ENCODE measurements at regions not wholly inside any gene's neighbourhood (a gene's known extent, or its start where the extent isn't known, plus 50 kb on each side); places are given as distances from the start of the nearest gene placed in this dataset.
A peak's percentile ranks its signal among the peaks of the same experiment; 100 is the strongest.

DNA sequence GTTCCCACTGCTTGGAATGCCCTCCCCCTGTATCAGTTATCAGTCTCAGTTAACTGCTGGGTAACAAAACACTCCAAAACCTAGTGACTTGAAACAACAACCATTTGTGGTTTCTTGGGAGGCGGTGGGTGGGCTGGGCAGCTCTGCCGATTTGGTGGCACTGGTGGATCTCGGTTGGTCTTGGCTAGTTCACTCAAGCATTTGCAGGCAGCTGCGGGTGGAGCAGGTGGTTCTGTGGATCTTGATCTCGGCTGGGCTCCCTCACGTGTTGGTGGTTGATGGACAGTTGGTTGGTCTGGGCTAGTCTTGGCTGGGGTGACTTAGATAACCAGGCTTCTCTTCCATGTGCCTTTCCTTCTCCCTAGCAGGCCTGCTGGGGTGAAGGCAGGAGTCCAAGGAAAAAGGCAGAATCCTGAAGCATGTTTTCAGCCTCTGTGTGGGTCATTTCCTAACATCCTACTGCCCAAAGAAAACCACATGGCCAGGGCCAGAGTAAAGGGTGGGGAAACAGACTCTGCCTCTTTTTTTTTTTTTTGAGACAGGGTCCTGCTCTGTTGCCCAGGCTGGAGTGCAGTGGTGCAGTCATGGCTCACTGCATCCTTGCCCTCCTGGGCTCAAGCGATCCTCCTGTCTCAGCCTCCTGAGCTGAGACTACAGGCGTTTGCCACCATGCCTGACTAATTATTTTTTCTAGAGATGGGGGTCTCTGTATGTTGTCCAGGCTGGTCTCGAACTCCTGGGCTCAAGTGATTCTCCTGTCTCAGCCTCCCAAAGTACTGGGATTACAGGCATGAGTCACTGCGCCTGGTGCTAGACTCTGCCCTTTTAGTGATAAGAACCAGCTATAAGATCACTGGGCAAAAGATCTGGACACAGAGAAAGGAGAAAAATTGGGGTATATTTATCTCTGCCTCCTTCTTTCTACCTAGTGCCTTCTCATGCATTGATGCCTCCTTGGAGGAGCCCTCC, 183.7 kb downstream of the RGS3 start:
- DNase-seq (ENCODE audit: low read depth, low spot score), result no peak

- no peak for DNase-seq (ENCODE audit: low read depth, low spot score)
Observed at GRCh38 chr9:113648048-113648447, 184.5 kb downstream of the RGS3 start.

GRCh38 chr9:113648586-113648985, 185.1 kb downstream of the RGS3 start:
- DNase-seq (ENCODE audit: low read depth, low spot score), result no peak

DNA sequence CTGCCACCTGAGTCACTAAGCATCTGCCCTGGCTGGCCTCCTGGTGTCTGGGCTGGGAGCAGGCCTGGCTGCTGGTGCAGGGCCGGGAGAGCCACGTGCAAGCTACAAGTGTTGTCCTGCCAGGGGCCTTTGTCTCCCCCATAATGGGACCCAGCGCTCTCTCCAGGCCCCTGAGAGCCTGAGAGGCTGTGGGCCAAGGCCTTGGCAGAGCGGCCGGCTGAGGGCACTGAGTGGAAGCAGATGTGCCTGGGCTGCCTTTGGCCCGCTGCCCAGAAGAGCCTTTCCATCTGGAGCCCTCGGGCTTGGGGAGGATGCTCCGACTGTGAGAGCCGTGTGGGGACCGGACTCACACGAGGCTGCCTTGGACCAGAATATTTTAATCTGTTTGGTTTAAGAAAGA, 185.5 kb downstream of the RGS3 start:
- peak; percentile 41 for DNase-seq (ENCODE audit: low read depth, low spot score)

DNA sequence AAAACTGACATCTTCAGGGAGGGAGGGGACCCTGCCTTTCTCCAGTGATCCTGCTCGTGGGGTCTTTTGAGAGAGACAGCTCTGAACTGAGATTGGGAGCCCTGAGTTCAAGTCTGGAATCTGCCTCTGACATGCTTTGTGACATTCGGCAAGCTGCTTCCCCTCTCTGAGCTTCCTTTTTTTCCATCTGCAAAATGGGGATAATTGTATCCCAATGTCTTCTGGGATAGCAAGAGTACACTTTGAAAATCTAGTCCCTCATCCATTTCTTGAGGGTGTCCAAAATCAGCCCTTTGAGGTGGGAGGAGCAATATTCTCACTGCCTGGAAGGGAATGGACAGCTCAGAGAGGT, 186.3 kb downstream of the RGS3 start:
- no peak for DNase-seq (ENCODE audit: low read depth, low spot score)

- no peak for DNase-seq (ENCODE audit: low read depth, low spot score)
Observed at GRCh38 chr9:113650207-113651131, 186.9 kb downstream of the RGS3 start.

GRCh38 chr9:113651896-113652295, 188.4 kb downstream of the RGS3 start:
- DNase-seq (ENCODE audit: low read depth, low spot score), result no peak

DNA sequence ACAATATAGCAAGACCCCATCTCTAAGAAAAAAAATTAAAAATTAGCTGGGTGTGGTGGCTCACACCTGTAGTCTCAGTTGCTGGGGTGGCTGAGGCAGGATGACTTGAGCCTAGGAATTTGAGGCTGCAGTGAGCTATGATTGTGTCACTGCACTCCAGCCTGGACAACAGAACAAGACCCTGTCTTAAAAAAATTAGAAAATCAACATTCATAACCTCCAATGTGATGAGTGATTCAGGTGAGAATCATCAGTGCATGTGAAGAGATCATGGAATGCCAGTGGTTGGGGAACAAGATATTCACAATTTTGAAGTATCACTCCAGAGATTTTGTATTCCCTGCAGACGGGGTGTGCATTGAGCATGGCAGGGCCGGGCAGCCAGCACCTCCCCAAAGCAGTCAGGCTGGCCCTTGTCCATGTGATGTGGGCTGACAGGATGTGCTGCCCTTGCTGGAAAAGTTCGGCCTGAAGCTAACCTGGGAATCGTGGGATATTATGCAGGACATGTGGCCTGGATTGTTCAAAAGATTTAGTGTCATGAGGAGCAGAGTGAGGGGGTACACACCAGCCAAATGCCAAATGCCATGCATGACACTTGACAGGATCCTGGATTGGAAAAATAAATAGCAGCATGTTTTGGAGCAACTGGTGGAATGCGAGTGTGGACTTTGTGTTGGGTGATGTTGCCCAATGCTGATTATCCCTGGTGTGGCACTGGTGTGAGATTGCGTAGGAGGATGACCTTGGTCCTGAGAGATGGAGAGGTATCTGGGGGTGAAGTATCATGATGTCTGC, 189.0 kb downstream of the RGS3 start:
- DNase-seq (ENCODE audit: low read depth, low spot score), result no peak

- no peak for DNase-seq (ENCODE audit: low read depth, low spot score)
Observed at GRCh38 chr9:113653746-113654604, 190.4 kb downstream of the RGS3 start.

- DNase-seq (ENCODE audit: low read depth, low spot score), result no peak
Observed at GRCh38 chr9:113654605-113655428, 191.3 kb downstream of the RGS3 start.

DNA sequence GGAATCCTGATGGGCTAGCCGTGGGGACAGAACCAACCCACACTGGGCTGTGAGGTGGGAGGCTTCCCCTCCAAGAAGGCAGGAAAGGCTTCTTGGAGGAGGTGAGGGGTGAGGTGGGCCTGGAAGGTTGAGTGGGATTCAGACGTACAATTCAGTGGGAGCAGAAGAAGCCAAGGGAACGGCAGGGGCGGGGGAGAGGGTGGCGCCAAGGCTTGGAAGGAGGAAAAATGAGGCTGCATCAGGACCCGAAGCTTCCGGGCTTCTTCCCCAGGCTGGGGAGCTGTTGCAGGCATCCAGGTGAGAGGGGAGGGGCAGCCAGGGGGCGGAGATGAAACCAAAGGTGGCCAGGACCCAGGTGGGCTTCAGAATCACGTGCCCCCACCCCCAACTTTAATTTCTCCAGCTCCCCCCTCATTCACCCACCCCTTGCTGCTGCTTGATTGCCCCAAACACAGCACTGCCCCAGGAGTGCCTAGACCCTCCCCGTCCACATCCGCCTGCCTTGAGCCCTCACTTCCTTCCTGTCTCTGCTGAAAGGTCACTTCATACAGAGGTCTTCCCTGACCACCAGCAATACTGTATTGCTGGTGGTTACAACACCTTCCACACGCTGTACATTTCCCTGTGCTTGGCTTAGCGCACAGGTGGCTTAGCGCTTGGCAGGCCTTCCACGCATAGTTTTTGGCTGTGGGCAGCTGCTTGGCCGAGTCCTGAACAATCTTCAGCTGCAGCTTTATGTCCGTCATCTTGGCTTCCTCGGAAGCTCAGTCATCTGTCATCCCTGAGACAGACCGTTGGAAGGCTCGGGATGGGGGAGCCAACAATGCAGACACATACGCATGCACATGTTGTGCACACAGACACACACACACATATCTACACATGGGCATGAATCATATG, 193.5 kb downstream of the RGS3 start:
- DNase-seq (ENCODE audit: low read depth, low spot score), result no peak

- no peak for DNase-seq (ENCODE audit: low read depth, low spot score)
Observed at GRCh38 chr9:113657765-113658544, 194.4 kb downstream of the RGS3 start.

DNA sequence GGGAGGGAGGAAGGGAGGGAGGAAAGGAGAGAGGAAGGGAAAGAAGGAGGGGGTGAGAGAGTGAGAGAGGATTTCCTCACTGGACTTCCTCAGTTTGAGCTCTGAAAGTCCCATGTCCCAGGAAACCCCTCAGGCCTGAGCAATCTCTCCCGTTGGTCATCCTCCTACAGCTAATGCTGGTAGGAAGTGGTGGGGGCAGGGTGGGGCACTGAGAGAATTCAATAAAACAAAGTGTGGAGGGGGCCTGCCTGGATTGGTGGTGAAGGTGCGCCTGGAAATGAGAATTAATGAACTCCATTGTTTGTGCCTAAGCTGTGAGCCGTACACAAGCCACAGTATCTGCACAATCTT, 195.0 kb downstream of the RGS3 start:
- no peak for DNase-seq (ENCODE audit: low read depth, low spot score)

DNA sequence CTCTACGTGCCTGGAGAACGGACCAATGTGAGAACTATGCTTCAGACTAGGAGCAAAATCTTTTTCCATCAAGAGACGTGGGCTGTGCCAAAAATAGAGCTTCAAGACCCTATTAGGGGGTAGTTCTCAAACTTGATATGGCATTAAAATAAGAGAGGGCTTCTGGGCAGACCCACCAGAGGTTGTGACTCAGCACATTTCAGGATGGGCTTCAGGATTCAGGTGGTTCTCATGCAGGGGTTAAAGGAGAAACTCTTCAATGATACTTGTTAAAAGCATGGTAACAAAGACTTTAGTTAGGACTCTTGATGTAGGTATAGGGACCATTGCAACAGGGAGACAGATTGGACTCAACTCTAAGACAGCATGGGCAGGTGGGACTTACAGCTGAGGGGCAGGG, 195.5 kb downstream of the RGS3 start:
- DNase-seq (ENCODE audit: low read depth, low spot score), result no peak

DNA sequence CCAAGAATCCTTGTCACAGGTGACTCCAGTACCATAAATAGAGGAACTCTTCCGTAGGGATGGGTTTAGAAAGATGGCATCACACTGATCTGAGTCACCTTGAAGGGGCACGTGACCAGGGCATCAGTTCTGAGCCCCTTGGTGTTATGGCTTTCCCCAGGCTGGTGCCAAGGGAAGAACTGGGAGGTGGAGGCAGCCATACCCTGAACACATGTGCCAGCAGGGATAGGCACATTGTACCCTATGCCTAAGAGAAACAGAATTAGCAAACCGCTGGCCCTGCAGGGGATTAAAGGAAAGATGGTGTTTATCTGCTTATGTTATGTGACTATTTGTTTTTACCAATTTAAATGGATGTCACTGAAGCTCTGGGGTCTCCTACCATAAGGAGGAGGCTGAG, 196.2 kb downstream of the RGS3 start:
- no peak for DNase-seq (ENCODE audit: low read depth, low spot score)

GRCh38 chr9:113660196-113660595, 196.7 kb downstream of the RGS3 start:
- no peak for DNase-seq (ENCODE audit: low read depth, low spot score)

GRCh38 chr9:113661074-113661473, 197.5 kb downstream of the RGS3 start:
- no peak for DNase-seq (ENCODE audit: low read depth, low spot score)

Measured in smooth muscle cell of the brain vasculature (primary cell).